Neutrophil (primary cell): ENCODE measurements at regions not wholly inside any gene's neighbourhood (a gene's known extent, or its start where the extent isn't known, plus 50 kb on each side); places are given as distances from the start of the nearest gene placed in this dataset.

ENCODE experiments used
- H3K27ac ChIP-seq: fragments of 200-600 bp; sonication (generic); 2 replicates; pipeline ENCODE4 v1.5.1; 2016; ENCODE audit warnings: mild to moderate bottlenecking, moderate library complexity
- H3K27me3 ChIP-seq: fragments of 200-600 bp; sonication (generic); 2 replicates; pipeline ENCODE4 v1.6.0; 2016; ENCODE audit warnings: mild to moderate bottlenecking
- H3K36me3 ChIP-seq: fragments of 200-600 bp; sonication (generic); 2 replicates; pipeline ENCODE4 v1.5.1; 2017
- H3K4me1 ChIP-seq, 2 experiments: fragments of 200-600 bp in 1 of 2; sonication (generic) in 1 of 2; 1 replicate in 1 of 2; 2 replicates in 1 of 2; pipeline versions ENCODE4 v1.5.1 to v1.6.1; 2013 to 2016; ENCODE audit warnings: low read depth in 1 of 2, low read length in 1 of 2, mild to moderate bottlenecking in 1 of 2, moderate library complexity in 1 of 2; ENCODE audit not compliant: control insufficient read depth in 1 of 2, insufficient read depth in 1 of 2
- H3K4me3 ChIP-seq, 2 experiments: fragments of 200-600 bp in 1 of 2; sonication (generic) in 1 of 2; 1 replicate in 1 of 2; 2 replicates in 1 of 2; pipeline ENCODE4 v1.5.1; 2013 to 2016; ENCODE audit warnings: low read depth in 1 of 2, low read length in 1 of 2, mild to moderate bottlenecking in 1 of 2, moderate library complexity in 1 of 2
- H3K9me3 ChIP-seq: fragments of 200-600 bp; sonication (generic); 2 replicates; pipeline ENCODE4 v1.5.1; 2016
- TF ChIP-seq, protein P1 (sequence below): fragments of 200-600 bp; sonication (generic); IDR thresholded peaks from 2 replicates; pipeline ENCODE4 v1.5.1; 2016; ENCODE audit warnings: antibody characterized with exemption

DNA sequence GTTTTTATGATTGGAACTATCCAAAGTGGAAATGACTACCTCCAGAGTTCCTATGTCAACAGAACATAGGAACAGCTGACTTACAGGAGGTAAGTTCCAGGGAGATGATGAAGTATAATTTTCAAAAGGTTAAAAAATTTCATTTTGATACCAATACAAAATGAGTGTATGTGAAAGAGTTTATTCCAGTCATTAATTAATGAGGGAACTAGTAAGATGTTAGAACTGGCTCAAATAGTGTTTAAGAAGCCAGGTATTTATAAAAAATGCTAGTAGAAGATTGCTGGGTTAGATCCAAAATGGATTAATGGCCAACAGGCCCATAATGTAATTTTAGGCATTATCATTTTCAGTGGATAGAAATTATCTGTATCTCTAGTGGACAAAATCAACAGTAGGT, 227.7 kb upstream of the ZBED5 start:
- TF ChIP-seq, protein P1, sequence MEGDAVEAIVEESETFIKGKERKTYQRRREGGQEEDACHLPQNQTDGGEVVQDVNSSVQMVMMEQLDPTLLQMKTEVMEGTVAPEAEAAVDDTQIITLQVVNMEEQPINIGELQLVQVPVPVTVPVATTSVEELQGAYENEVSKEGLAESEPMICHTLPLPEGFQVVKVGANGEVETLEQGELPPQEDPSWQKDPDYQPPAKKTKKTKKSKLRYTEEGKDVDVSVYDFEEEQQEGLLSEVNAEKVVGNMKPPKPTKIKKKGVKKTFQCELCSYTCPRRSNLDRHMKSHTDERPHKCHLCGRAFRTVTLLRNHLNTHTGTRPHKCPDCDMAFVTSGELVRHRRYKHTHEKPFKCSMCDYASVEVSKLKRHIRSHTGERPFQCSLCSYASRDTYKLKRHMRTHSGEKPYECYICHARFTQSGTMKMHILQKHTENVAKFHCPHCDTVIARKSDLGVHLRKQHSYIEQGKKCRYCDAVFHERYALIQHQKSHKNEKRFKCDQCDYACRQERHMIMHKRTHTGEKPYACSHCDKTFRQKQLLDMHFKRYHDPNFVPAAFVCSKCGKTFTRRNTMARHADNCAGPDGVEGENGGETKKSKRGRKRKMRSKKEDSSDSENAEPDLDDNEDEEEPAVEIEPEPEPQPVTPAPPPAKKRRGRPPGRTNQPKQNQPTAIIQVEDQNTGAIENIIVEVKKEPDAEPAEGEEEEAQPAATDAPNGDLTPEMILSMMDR = no peak
- H3K9me3 ChIP-seq = no peaks in the 10 kb centered on the region
- H3K4me1 ChIP-seq = no peaks in the 10 kb centered on the region
- H3K4me3 ChIP-seq = no peak overlapping the region
- no peak overlapping the region for H3K27ac ChIP-seq
- H3K27me3 ChIP-seq = peaks cover 22% of the 10 kb centered on the region
- H3K36me3 ChIP-seq = no peaks in the 10 kb centered on the region

DNA sequence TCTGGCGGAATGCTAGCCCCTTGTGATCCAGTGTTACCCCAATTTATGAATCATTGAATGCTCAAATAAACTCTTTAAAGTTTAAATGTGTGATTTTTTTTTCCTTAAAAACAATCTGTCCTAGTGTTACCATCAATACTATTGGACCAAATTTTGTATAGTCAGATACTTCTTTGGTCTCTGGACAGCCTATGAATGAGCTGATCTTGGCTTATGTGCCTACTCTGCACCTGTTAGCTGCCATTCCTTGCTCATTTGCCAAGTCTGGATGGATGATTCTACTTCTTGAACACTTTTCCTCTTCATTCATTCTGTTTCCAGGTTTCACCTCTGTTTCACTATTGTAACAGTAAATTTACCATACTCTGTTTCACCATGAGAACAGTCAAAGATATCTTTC, 226.5 kb upstream of the ZBED5 start:
- Histone ChIP-seq H3K27ac (no peak overlapping the region), H3K4me1 (no peaks in the 10 kb centered on the region), H3K4me3 (no peak overlapping the region), H3K9me3 (no peaks in the 10 kb centered on the region), H3K27me3 (peaks cover 24% of the 10 kb centered on the region), H3K36me3 (no peaks in the 10 kb centered on the region)
- TF ChIP-seq, protein P1 = no peak

DNA sequence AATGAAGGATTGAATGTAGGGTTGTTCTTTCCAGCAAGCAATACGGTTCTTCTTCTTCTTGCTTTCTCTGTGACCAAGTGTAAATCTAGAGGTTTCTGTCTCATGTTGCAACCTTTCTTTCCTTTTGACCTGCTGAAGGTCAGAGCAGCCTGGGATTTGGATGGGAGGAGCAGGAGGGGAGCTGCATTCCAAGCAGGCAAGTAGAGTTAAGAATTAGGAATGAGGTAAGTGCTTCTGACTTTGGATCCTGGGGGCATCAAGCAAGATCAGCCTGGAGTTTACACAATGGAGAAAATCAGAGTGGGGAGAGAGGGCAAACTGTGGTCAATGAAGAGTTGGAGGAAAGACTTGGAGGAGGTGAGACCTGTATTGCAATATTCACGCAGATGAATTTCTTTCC, 225.6 kb upstream of the ZBED5 start:
- TF ChIP-seq, protein P1 = no peak
- no peaks in the 10 kb centered on the region for H3K4me1 ChIP-seq
- H3K36me3 ChIP-seq = no peaks in the 10 kb centered on the region
- H3K4me3 ChIP-seq = no peak overlapping the region
- H3K9me3 ChIP-seq = no peaks in the 10 kb centered on the region
- H3K27me3 ChIP-seq = peaks cover 24% of the 10 kb centered on the region
- no peak overlapping the region for H3K27ac ChIP-seq

DNA sequence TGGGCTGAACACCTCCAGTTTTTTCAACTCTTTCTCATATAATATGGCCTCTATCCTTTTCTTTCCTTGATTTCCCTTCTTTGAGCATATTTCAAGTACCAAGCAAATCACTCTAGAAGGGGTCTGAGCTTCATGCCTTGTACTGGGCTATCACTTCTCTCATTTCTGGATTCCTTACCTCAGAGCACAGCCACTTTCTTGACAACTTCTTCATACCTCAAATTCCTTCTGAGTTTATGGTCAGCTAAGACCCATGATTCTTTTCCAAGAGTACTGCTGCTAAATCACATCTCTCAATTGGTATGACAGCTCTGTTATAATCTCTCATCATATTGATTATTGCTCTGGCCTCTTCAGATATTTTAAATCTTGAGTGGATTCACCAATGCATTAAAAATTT, 224.8 kb upstream of the ZBED5 start:
- no peaks in the 10 kb centered on the region for H3K4me1 ChIP-seq
- no peaks in the 10 kb centered on the region for H3K9me3 ChIP-seq
- no peak overlapping the region for H3K4me3 ChIP-seq
- no peak overlapping the region for H3K27ac ChIP-seq
- H3K27me3 ChIP-seq = peaks cover 24% of the 10 kb centered on the region
- TF ChIP-seq, protein P1 = no peak
- H3K36me3 ChIP-seq = no peaks in the 10 kb centered on the region

DNA sequence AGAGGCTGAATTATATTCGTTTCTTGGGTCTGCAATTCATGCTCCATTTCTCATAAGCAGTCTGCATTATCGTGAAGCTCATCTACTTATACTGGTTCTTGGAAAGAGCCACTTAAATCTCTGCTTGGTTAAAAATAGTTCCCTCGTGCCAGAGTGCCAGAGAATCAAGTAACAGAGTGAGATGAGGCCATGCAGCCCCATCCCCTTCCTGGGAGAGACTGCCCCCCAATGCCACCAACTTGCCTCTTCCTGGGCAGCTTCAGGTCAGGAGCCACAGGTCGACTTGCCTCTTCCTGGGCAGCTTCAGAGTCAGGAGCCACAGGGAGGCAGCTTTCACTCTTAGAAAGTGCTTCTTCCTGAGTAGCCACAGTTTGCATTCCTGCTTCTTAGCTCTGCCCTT, 223.9 kb upstream of the ZBED5 start:
- Histone ChIP-seq H3K36me3 (no peaks in the 10 kb centered on the region), H3K4me1 (no peaks in the 10 kb centered on the region), H3K4me3 (no peak overlapping the region), H3K9me3 (no peaks in the 10 kb centered on the region), H3K27me3 (peaks cover 24% of the 10 kb centered on the region), H3K27ac (no peak overlapping the region)
- TF ChIP-seq, protein P1 = no peak

DNA sequence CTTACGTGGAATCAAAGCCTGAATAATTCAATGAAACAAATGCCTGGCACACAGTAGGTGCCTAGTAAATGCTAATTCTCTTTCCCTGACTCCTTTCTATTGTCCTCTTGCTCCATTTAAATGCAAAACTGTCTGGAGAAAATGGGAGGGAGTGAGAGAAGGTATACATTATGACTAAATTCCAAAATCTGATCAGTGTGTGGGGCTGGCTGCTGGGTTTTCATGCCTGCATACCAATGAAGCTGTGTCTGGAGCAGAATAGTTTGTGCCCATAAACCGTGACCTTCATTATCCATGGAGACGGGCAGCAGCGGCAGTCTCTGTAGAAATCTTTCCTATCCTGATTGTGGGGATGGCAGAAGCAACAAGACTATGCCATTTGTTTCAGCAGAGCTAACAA, 223.4 kb upstream of the ZBED5 start:
- H3K27ac ChIP-seq = no peak overlapping the region
- H3K4me3 ChIP-seq = no peak overlapping the region
- no peaks in the 10 kb centered on the region for H3K36me3 ChIP-seq
- H3K9me3 ChIP-seq = no peaks in the 10 kb centered on the region
- H3K4me1 ChIP-seq = no peaks in the 10 kb centered on the region
- TF ChIP-seq, protein P1 = no peak
- H3K27me3 ChIP-seq = peaks cover 24% of the 10 kb centered on the region
